ENCODE measurements at regions not wholly inside any gene's neighbourhood (a gene's known extent, or its start where the extent isn't known, plus 50 kb on each side); places are given as distances from the start of the nearest gene placed in this dataset.

DNA sequence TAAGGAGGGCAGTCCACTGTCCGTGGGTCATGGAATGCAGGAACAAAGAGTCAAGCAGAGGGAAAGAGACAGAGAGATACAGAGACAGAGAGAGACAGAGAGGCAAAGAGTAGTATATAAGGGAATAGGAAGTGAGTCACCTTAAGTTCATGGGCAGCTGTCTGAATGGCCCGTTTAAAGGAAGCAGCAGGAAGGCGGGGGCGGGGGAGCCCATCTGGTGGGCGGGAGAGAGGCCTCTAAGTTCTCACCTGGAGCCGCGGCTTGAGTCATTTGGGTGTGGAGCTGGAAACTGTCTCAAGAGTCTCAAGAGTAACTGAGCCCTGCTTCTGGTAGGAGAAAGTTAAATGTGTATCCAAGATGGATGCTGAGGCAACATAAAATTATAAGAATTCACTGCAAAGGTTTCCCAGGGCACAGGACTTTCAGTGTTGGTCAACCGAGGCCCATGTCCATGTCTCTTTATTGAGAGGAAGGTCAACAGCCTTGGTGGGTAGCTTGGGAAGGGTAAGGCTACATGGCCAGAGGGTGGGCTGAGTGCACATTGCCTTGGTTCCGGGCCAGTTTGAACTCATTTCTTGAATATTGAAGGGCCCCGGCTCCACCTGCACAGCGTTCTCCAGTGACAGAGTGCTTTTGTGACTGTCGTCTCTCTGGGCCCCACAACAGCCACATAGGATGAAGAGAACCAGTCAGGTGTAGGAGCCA is 85.5 kb upstream of the CACUL1 start:
- TF ChIP-seq, protein P1, sequence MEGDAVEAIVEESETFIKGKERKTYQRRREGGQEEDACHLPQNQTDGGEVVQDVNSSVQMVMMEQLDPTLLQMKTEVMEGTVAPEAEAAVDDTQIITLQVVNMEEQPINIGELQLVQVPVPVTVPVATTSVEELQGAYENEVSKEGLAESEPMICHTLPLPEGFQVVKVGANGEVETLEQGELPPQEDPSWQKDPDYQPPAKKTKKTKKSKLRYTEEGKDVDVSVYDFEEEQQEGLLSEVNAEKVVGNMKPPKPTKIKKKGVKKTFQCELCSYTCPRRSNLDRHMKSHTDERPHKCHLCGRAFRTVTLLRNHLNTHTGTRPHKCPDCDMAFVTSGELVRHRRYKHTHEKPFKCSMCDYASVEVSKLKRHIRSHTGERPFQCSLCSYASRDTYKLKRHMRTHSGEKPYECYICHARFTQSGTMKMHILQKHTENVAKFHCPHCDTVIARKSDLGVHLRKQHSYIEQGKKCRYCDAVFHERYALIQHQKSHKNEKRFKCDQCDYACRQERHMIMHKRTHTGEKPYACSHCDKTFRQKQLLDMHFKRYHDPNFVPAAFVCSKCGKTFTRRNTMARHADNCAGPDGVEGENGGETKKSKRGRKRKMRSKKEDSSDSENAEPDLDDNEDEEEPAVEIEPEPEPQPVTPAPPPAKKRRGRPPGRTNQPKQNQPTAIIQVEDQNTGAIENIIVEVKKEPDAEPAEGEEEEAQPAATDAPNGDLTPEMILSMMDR (conservative IDR thresholded peaks at IDR 0.05) = no peak
- no peak overlapping the region for H3K27ac ChIP-seq

DNA sequence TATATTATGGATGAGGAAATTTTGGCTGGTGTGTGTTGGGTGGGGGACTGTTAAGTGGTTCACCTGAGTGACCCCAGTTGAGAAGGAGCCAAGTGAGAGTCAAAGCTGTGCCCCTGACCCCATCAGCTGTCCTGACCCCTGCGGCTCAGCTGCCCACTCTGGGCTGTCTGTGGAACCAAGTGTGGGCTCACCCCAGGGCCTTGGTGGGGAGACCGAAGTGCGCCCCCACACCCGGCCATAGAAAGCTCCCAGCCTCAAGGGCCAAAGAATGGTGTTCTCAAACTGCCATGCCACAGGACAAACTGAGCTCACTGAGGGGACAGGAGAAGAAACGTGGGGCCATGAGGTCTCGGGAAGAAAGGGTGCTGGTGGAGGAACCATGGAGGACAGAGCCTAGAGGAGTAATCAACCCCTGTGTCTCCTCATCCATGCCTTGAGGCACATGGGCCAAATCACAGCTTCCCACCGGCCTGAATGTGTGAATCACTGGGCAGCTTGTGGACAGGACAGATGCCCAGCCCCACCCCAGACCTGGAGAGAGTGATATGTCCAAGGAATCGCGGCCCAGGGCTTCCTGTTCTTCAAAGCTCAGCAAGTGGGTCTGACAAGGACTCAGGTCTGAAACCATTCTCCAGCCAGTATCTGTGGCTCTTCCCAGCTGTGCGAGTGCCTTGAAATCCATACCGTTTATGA is 86.2 kb upstream of the CACUL1 start:
- H3K27ac ChIP-seq = no peak overlapping the region
- TF ChIP-seq, protein P1 (conservative IDR thresholded peaks at IDR 0.05) = no peak

DNA sequence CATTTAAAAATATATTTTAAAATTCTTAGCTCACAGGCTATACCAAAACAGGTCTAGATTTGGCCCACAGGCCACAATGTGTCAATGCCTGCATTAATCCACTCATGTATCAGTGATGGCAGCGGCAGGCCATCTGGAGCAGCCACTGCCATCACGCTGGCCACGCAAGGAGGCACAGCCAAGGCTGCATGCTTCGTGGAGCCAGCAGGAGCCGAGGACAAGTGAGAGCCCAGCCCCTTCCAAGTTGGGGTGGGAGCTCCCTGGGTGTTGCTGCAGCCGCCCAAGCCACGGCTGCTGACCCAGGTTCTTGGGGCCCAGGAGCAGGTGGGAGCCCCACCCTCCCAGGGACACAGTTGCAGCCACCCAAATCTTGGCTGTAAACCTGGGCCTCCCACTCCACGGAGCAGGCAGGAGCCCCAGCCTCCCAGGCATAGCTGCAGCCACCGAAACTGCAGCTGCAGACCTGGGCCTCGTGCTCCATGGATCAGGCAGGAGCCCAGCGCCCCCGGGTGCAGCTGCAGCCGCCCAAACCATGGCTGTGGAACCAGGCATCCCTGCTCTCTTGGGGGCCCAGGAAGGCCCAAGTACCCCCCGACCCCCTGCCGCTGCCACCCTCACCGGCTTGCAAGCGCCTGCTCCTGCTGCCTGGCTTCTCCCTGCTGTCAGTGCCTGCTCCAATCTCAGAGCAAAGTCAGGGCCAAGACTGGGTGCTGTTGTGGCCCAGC is 87.3 kb upstream of the CACUL1 start:
- TF ChIP-seq, protein P1 (conservative IDR thresholded peaks at IDR 0.05) = no peak
- H3K27ac ChIP-seq = no peak overlapping the region

DNA sequence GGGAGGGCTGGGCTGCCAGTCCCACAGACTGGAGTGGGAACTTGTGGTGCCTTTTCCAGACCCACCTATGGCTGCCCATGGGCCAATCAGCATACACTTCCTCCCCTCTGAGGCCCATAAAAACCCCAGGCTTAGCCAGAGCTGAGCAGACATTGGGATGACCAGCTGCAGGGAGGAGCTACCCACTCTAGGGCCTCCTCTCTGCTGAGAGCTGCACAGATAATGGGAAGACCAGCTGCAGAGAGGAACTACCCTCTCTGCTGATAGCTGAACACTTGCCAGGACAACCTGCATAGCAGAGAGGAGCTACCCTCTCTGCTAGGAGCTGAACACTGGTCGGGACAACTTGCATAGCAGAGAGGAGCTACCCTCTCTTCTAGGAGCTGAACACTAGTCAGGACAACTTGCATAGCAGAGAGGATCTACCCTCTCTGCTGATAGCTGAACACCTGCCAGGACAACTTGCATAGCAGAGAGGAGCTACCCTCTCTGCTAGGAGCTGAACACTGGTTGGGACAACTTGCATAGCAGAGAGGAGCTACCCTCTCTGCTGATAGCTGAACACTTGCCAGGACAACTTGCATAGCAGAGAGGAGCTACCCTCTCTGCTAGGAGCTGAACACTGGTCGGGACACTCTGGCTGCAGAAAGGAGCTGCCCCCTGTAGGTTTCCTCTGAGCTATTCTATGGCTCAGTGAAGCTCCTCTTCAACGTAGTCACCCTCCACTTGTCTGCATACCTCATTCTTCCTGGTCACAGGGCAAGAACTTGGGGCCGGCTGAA is 88.3 kb upstream of the CACUL1 start:
- TF ChIP-seq, protein P1 (conservative IDR thresholded peaks at IDR 0.05) = no peak
- no peak overlapping the region; the same call in 1 of the 2 replicates for H3K27ac ChIP-seq

DNA sequence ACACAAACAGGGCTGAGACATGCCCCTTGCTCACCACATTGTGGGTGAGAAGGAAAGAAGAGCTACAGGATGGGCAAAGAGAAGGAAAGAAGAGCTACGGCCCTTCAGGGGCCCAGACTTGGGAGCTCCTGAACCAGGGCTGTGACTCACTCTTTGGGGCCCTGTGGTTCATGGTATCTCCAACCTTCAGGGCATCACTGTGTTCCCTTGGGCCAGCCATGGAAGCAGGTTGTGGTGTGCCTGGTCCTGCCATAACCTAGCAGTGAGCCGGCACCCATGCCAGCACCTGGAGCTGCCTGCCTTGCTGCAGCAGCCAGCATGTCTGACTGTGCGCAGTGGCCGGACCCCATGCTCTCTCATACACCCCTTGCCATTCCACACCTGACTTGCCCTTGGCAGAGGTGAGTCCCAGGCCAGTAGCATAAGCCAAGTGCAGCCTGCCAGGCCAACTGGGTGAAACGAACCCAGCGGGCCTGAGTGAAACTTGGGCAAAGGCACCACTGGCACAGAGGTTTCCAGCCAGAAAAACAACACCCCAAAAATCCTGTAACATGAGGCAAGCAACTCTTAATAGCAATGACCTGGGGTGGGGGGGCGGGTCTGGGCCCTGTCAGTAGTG is 89.0 kb upstream of the CACUL1 start:
- H3K27ac ChIP-seq = peak overlapping the region; percentile 48; the same call in 1 of the 2 replicates
- TF ChIP-seq, protein P1 (conservative IDR thresholded peaks at IDR 0.05) = no peak

DNA sequence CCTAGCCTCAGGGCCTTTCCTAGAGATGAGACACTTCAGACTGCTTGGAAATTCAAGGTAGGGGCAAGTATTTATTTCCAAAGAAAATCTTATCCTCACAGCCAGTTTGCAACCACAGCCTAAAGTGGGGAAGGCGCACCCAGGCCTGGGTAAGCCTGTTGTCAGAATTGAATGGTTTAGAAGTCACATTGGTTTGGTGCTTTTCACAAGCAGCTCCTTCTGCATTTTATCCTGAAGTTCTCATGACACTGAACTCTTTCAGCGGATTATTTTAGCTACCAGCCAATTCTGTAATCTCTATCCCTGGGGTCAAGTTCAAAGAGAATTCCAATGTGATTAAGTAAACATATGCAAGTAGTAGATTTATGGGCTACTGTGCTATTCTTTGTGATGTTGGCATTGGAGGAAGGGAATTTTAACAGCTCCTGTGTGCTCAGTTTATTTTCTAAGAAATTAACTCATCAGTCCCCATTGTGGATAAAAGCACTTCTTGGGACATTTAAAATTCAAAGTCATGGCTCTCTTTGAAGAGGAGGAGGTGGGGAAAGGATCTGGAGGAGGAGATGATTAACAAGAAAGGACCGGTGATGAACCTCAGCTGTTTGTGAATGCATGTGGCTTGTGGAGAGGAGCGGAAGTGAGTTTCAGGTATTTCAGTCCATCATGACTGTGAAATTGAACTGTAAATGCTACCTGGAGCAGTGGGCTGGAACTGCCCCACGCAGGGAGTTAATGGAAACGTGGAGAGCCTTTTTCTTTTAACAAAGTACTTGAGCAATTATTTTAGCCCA is 90.2 kb upstream of the CACUL1 start:
- TF ChIP-seq, protein P1 (conservative IDR thresholded peaks at IDR 0.05) = no peak
- peak overlapping the region; percentile 48 for H3K27ac ChIP-seq

Data from VCaP (cell line).